ENCODE measurements at regions not wholly inside any gene's neighbourhood (a gene's known extent, or its start where the extent isn't known, plus 50 kb on each side); places are given as distances from the start of the nearest gene placed in this dataset.

GRCh38 chr3:65083240-65083639 is 395.4 kb upstream of the ADAMTS9 start:
- no peak for TF ChIP-seq CTCF (conservative IDR thresholded peaks at IDR 0.05; ENCODE audit: low read depth, low read length)
- DNase-seq (ENCODE audit: low read depth) = peak; percentile 33
- H3K4me3 ChIP-seq (ENCODE audit: low read length) = no peak overlapping the region

- TF ChIP-seq CTCF (conservative IDR thresholded peaks at IDR 0.05; ENCODE audit: low read depth, low read length) = no peak
- no peak for DNase-seq (ENCODE audit: low read depth)
- no peak overlapping the region for H3K4me3 ChIP-seq (ENCODE audit: low read length)
Observed at GRCh38 chr3:65081536-65081935, 393.7 kb upstream of the ADAMTS9 start.

- no peak overlapping the region for H3K4me3 ChIP-seq (ENCODE audit: low read length)
- TF ChIP-seq CTCF (conservative IDR thresholded peaks at IDR 0.05; ENCODE audit: low read depth, low read length) = peak; percentile 18
- DNase-seq (ENCODE audit: low read depth) = no peak
Observed at GRCh38 chr3:65080432-65080831, 392.6 kb upstream of the ADAMTS9 start.

GRCh38 chr3:65079560-65079959 is 391.8 kb upstream of the ADAMTS9 start:
- no peak overlapping the region for H3K4me3 ChIP-seq (ENCODE audit: low read length)
- no peak for TF ChIP-seq CTCF (conservative IDR thresholded peaks at IDR 0.05; ENCODE audit: low read depth, low read length)
- DNase-seq (ENCODE audit: low read depth) = no peak

- no peak for DNase-seq (ENCODE audit: low read depth)
- no peak overlapping the region for H3K4me3 ChIP-seq (ENCODE audit: low read length)
- no peak for TF ChIP-seq CTCF (conservative IDR thresholded peaks at IDR 0.05; ENCODE audit: low read depth, low read length)
Observed at GRCh38 chr3:65078748-65079147, 390.9 kb upstream of the ADAMTS9 start.

GRCh38 chr3:65077124-65077523 is 389.3 kb upstream of the ADAMTS9 start:
- DNase-seq (ENCODE audit: low read depth) = no peak
- no peak overlapping the region for H3K4me3 ChIP-seq (ENCODE audit: low read length)
- TF ChIP-seq CTCF (conservative IDR thresholded peaks at IDR 0.05; ENCODE audit: low read depth, low read length) = no peak

GRCh38 chr3:65070968-65071367 is 383.2 kb upstream of the ADAMTS9 start:
- H3K4me3 ChIP-seq (ENCODE audit: low read length) = no peak overlapping the region
- no peak for TF ChIP-seq CTCF (conservative IDR thresholded peaks at IDR 0.05; ENCODE audit: low read depth, low read length)
- no peak for DNase-seq (ENCODE audit: low read depth)
